ENCODE measurements at regions not wholly inside any gene's neighbourhood (a gene's known extent, or its start where the extent isn't known, plus 50 kb on each side); places are given as distances from the start of the nearest gene placed in this dataset.

DNA sequence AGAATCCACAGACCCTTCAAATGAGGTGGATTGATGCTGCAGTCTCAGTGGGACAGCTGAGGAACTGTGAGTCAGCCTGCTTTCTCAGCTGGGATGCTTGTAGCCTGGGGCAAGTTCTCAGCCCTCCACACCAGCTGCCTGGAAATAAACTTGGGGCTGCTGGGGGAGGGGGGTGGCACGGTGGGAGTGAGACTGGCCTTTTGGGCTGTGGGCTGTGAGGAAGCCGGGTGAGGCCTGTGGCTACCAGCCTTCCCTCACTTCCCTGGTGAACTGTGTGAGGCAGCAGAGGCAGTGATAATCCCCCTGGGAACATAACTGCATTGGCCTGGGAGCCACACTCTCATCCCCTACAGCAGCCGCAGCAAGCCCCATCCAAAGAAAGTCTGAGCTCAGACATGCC, 114.5 kb upstream of the GUCY1A1 start:
- DNase-seq (ENCODE audit: low spot score) = no peak

DNA sequence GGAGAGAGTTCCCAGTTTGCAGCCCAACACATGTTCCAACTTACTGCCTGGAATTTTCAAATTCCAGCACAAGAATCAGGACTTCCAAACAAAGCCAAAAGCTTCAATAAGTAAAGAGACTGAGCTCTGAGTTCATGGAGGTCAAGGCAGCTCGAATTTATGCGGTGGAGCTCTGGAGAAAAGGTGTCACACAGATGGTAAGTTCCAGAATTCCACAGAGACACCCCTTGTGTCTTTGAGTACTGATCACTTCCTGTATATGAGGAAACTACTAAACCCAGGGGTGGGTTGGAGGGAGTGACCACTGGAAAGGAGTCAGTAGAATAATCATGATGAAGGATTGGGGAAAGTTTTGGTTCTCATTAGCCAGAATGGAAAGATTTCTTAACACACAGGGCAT, 118.5 kb upstream of the GUCY1A1 start:
- DNase-seq (ENCODE audit: low spot score) = peak; percentile 39

DNA sequence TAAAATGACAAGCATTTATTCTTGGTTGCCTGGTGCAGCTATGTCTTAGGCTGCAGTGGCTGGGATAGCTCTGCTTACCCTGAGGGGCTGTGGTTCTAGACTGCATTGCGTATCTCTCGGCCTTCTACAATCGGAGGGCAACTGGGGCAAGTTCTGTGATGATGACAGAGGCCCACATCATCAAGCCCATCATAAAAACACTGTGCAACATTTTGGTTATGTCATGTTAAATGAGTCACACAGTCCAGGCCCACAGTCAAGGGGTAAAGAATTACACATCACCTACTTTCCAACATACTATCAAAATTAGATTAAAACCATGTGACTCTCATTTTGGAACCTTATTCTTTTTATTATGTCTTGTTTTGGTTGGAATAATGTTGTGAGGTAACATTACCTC, 120.2 kb upstream of the GUCY1A1 start:
- DNase-seq (ENCODE audit: low spot score) = no peak

DNA sequence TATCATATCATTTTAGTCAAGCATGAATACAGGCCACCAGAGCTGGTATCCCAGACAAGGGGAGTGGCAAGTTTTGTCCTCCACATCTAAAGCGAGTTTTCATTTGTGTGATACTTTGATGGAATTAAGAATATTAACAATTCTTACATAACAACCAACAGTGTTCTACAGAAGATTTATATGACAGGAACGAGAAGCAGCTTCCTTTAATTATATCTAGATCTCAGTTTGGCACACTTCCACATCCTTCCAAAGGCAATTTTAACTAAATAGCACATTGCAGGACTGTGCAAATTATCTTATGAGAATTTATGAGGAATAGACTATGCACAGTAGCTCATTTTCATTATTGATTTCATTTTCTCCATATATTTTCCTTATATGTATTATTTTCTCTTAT, 121.2 kb upstream of the GUCY1A1 start:
- no peak for DNase-seq (ENCODE audit: low spot score)

DNA sequence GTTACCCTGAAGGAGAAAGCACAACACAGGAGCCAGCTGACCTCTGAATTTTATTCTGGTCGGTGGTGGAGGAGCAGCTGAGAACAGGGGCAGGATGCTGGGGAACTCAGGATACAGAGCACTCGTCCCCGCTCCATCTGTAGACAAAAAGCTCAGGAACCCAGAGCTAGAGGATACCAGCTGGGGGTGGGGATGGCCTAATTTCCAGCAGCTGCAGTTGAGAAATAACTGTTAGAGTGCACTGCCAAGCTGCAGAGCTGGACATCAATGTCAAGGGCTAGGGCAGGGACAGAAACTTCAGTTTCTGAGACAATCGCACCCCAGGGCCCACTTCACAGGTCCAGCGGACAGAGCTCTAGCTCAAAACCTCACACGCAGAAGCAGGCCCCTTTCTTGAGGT, 122.1 kb upstream of the GUCY1A1 start:
- DNase-seq (ENCODE audit: low spot score) = peak; percentile 20

DNA sequence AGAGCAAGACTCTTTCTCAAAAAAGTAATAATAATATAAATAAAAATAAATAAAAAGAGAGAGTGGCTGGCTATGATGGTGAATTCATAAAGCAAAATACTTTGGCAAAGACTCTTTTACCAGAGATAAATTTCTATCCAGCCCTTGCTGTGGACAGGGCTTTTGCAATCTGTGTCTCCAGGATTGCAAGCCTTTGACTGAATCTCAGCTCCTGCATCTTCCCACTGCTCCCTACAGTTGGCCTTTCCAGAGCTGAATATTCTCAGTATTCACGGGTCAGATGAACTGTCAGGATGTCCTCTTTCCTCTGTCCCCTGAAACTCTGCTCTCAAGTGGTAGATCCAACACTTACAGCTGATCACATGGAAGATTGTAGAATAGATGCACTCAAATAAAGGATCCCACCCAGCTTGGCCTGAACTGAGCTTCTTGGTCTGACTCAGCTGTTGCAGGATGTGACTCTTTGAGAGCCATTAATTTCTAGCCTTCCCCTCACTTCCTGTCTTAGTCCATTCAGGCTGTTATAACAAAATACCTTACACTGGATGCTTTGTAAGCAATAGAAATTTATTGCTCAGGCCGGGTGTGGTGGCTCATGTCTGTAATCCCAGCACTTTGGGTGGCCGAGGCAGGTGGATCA, 123.4 kb upstream of the GUCY1A1 start:
- DNase-seq (ENCODE audit: low spot score) = peak; percentile 50

DNA sequence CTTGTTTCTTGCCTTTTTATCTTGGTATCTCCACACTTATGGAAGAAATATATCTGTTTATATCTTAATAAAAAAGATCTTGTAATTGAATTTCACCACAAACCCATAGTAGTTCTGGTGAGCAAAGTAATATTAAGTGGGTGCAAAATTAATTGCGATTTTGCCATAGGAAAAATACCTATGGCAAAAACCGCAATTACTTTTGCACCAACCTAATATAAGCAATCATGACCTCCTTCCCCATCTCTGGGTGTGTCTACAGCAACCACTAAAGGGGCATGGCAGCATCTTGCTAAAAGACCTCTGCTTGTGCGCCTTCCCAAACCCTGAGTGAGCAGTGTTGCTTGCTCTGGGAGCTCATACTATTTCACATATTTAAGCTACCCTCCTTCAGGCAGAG, 124.2 kb upstream of the GUCY1A1 start:
- DNase-seq (ENCODE audit: low spot score) = no peak

DNA sequence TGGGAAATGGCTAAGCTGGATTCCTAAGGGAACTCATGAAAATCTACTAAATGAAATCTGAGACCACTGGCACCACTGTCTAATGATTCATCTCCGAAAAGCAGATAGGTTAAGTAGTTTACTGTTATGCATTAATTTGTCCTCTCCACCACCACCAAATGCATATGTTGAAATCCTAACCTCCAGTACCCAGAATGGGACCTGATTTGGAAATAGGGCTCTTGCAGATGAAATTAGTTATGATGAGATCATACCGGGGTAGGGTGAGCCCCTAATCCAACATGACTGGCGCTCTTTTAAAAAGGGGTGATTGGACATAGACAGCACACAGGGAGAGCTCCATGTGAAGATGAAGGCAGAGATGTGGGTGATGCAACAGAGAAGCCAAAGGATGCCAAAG, 124.9 kb upstream of the GUCY1A1 start:
- no peak for DNase-seq (ENCODE audit: low spot score)

DNA sequence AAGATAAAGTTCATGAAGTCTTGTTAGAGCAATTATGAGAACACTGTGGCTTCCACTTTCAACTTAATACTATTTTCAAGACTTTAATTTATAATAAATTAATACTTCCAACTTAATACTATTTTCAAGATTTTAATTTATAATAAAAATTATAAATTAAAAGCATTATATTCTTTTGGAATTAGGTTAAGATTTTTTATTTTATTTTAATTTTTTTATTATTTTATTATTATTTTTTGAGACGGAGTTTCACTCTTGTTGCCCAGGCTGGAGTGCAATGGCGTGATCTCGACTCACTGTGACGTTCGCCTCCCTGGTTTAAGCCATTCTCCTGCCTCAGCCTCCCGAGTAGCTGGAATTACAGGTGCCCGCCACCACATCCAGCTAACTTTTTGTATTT, 126.0 kb upstream of the GUCY1A1 start:
- DNase-seq (ENCODE audit: low spot score) = no peak

DNA sequence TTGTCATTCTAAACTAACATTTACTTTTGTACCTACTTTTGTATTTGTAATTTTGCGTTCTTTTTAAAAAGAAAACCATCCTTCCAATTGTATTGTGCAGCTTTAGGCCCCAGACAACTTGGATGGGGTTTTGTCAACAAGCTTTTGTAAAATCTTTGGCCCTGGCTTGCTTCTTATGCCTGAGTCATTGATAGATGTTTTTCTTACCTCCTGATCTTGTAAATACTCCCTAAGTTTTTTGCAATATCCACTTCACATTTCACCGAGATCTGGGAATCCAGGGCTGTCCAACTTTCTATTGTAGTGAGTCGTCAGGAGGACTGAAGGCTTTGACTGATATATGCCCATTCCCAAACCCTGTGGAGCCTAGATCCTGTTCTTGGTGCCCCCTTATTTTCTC, 126.9 kb upstream of the GUCY1A1 start:
- DNase-seq (ENCODE audit: low spot score) = no peak

DNA sequence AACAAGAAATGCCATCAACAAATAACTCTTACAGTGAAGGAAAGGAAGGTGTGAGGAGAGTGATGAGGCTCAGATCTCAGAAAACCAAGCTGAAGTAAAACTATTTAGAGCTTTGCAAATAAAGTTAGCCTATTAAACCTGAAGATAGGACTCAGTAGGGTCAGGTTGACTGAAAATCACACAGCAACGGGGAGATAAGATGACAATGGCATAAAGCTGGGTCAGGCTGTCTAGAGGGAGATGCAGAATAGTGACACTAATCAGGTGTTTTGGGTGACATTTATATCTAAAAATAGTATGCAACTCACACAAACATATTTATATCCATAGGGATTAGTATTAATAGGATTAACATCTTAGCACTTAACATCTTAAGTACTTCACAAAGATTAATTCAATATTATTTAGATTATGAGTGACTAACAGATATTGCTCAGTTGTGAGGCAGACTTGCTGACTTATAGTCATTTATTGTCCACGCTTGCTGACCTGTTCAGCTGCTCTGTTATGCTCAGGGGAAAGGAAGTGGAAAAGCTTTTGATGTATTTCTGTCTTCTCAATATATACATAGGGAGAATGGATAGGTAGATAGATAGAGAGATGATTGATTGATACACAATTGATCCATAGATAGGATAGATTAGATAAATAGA, 130.7 kb upstream of the GUCY1A1 start:
- no peak for DNase-seq (ENCODE audit: low spot score)

DNA sequence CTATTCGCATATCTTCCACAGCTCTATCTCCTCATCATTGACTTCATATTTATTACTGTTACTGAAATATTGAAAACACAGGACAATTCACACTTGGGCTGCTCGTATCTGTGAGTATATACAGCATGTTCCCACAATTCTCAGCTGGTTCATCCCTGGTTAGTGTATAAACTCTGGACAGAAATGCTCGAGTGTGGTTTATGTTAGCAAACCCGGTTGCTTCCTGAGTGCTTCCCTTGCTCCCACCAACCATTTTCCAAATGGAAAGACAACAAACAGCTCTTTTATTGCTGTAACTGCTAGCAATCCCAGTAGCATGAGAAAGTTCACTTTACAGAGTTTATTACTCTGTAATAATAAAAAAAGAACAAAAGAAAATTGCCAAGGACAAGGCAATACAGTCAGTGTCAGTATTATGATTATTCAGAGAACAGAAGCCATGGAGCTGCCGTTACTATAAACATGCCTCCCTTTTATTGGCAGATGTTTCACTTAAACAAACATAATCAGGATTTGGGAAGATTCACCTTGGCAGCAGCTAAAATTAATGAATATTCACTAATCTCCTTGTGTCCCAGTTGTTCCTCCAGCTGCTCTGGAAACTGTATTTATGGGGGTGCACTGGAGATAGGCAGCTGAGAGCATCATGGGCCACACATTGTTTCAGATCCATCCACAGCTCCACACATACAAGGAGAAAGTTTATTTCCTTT, 134.1 kb upstream of the GUCY1A1 start:
- DNase-seq (ENCODE audit: low spot score) = no peak

DNA sequence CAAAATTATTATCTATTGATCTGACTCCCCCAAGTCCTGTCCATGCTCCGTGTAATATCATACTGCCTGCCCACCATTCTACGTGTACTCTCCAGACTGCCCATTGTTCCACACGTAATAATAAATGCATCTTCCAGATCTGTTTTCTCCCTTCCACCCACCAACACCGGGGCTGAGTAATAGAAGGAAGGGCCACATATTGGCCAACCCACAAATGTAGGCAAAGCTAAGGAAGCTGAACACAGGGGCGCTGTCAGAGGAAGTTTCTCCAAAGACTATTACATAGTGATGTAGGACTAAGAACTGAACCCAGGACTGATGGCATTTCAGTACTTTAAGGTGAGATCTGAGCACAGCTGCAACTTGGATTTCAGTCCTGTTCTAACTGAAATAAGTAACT, 135.8 kb upstream of the GUCY1A1 start:
- DNase-seq (ENCODE audit: low spot score) = no peak

DNA sequence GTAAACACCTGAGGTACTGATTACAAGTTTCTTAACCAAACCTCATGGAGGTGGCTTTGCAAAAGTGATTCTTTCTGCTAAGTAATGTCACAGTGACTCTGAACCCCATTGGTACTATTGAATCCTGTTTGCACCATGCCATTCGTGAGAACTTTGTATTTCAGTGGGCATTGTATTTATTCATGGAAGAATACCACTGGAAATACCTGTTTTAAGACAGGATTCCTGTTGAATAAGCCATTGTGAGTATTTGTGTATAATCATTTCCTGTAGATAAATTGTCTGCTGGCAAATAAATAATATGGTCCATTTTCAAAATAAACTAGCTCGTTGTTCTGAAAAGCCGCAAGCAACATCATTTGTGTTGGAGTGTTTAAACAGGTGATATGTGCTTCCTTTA, 136.4 kb upstream of the GUCY1A1 start:
- DNase-seq (ENCODE audit: low spot score) = no peak

DNA sequence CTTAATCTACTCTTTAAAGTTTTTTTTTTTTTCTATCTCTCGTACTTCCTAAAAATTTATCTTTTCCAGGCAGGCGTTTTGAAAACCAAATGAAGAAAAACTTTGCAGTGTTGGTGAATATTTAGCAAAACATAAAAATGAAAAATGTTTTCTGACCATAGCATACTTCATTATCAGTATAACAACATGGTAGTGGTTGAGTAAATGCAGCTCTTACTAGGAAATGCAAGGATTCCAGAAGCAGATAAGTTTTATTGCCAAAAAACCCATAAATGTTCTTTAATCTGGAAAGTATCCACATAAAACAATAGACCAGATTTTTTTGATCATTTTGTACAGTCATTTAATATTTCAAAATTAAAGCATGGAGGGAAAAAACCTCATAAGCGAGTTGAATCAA, 136.9 kb upstream of the GUCY1A1 start:
- DNase-seq (ENCODE audit: low spot score) = no peak

DNA sequence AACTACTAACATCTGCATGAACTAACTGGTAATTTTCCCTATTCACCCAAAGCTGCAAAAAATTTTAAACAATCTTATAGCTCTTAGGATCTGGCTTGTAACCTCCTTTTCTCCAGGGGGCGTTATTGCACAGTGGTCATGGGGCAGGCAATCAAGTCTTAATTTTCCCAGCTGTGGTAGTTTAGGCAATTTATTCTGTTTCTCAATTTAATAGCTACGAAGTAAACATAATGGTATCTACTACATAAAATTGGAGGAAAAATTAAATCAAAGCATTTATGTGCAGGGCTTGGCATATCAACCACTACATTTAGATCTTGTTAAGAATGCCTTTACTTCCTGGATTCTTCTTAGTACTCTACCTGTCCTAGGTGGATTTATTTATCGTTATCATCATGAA, 137.4 kb upstream of the GUCY1A1 start:
- peak; percentile 16 for DNase-seq (ENCODE audit: low spot score)

DNA sequence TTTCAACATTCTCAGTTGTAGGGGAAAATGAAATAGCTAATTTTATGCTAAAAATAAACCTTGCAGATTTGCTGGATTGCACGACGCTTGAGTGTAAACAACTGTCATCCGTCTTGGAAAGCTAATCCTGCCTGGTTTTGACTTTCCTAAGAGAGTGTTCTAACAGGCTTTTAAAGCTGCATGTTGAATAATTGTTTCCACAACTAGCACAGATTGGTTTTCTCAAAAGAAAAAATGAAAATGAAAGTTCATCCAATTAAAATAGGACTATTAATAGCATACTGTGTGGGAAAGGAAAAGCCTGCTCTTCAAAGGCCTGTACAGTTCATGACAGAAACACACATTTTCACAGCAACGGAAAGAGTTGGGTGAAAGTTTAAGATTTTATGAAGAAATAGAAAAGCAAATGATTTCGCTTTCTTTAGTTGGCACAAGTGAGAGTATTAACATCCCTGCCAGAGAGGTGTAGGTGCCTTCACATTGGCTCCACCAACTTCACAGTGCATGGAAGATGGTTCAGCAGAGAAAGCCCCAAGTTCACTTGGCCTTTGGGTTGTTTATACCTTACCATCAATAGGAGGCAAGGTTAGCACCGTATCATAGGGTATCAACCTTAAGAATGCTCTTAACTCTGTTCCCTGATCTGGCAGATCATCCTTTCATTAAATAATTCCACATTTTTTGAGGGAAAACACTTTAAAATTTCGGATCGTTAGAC, 140.0 kb upstream of the GUCY1A1 start:
- DNase-seq (ENCODE audit: low spot score) = peak; percentile 9

DNA sequence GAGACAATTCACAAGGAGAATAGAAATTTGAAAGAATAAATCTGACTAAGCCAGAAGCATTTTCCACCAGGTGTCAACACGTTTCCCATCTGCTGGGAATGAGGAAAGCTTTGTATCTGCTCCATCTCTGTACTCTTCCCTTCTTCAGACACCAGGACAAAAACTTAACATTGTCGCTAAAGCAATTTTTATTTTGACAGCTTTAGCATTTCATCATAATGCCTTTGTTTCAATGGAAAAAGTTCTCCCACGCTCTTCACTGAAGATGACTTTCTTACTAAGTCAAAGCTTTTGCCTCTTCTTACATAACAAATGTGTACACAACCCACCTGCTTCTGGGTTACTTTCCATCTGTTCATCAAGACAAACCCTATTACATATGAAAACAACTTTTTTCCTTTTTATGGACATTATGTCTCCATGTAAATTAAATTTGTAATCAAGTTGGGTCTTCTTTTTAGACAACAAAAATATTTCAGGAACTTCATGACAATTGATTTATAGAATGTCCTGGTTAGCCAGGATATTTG, 141.7 kb upstream of the GUCY1A1 start:
- DNase-seq (ENCODE audit: low spot score) = no peak

DNA sequence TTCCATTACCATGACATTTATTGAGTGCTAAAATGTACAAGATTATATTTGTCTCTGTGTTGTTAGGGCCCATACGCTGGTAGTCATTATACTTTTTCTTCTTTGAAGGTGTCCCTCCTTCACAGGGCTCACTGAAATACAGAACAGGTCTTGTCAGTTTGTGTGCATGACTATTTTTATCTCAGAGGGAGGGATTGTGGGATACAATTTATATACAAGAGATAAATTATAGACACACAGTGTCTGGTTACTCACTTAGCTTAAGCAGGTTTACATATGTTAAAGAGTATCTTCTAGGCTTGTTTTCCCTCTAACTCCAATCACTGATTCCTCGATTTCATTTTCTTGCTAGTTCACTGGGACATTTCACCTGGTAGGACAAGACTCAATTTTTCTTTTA, 143.3 kb upstream of the GUCY1A1 start:
- no peak for DNase-seq (ENCODE audit: low spot score)

DNA sequence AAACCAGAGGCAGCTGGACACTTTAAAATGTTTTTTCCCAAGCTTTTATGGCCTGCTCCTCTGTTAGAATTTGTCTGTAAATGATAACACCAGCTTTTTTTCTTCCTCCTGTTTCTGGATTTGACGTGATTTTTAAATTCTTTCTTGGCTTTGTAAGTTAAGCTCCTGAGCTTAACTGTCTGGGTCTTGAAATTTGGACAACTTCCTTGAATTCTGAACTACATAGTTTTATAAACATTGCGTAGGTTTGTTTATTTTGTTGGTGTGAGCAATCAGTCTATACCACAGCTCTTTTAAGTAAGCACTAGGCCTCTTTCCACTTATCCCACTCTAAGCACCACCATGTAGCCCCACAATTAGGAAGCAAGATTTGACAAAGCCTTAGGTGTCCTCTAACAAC, 144.4 kb upstream of the GUCY1A1 start:
- DNase-seq (ENCODE audit: low spot score) = no peak

DNA sequence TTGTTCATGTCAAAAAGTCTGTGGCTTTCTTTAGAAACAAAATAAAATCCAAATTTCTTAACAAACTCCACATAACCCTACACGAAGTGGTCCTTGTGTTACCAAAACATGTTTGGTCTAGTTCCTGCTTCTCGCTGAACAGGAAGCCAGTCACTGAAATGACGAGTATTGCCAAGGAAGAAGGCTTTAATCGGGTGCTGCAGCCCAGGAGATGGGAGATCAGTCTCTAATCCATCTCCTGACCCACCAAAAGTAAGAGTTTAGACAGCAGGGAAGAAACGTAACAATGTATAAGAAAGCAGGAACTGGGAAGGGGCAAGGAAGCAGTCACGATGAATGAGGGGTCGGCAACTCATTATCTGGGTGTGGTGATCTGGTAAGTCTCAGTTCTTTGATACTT, 144.6 kb upstream of the MAP9 start:
- no peak for DNase-seq (ENCODE audit: low spot score)

DNA sequence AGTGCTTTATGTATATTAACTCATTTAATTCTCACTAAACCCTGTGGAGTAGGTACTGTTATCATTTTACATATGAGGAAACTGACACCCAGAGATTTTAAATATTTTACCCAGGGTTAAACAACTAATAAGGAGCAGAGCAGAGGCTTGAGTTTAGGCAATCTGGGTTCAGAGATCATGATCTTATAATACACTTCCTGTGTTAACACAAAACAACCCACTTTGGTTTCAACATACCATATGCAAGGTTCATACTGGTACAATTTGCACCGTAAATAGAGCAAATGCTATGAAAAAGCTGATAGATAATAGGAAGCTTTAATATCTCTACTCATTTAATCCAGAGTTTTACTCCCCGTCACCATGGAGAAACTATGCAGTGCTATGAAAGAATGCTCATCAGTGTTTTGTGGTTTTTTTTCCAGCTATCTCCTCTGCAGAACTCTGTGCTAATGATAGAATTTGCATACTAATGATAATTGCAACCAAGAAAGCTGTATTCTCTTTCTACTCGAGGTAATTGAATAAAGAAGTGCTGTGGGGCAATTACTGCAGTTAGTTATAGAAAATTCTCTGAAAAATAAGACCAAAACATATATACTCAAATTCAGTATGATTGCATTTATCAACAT, 138.8 kb upstream of the MAP9 start:
- DNase-seq (ENCODE audit: low spot score) = no peak
